NCI-H2171 treated with DMSO at 0.1 percent for 48 hours (cell line): ENCODE measurements at regions not wholly inside any gene's neighbourhood (a gene's known extent, or its start where the extent isn't known, plus 50 kb on each side); places are given as distances from the start of the nearest gene placed in this dataset.

Experiments used
- DNase-seq: peaks from one replicate; lab custom pipeline; 2025; lab: John Stamatoyannopoulos, UW

DNA sequence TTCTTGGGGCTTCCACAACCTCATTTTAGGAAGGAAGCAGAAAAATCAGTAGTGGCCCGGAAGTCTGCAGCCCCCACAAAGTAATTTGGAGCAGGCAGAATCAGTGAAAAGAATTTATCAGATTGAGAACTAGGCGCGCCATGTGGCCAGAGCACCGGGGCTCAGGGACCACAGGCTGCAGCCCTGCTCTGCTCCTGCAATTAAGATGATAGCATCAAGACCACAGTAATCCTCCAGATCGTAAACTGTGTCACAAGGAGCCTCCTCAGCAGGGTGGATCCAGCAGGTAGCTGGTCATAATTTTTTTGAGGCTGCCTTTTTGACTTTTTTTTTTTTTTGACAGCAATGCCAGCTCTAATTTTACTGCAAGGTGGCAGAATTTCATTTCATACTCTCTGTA lies 209.0 kb upstream of the ZMIZ1 start:
- peak; percentile 11 for DNase-seq

- DNase-seq: no peak
Measured at GRCh38 chr10:78860260-78860914, 208.4 kb upstream of the ZMIZ1 start.

DNA sequence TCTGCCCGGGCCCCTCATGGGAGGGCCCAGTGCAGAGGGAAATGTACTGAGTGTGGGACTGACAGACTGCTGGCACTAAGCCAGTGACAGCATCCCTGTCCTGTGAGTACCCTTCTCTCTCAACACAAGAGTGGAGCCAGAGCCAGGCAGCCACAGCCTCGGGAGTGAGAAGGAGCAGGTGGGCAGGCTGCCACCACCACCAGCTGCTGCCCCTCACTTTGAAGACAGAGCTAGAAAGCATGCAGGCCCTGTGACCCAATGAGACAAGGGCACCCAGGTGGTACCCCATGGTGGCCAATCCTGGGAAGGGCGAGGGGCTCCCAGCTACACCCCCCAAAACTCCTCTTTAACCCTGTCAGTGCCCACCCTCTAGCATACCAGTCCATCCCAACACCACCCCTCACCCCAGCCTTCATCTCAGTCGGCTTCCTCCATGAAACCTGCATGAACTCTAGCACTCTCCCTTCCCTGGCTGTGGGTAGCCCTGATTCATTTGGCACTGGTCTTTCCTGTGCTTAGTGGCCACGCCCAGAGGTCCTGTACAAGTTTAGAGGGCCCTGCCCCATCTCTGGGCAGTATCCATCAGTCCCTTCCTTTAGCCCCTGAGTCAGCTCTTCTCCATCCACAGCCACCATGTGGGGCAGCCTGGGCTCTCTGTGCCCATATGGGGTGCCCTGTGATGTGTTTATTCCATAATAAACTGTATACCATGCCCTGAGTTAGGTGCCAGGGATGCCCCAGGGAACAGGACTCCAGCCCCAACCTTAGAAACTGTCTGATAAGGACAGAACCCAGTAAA lies 207.0 kb upstream of the ZMIZ1 start:
- peak; percentile 85 for DNase-seq

GRCh38 chr10:78862328-78862640 lies 206.5 kb upstream of the ZMIZ1 start:
- DNase-seq: no peak

DNA sequence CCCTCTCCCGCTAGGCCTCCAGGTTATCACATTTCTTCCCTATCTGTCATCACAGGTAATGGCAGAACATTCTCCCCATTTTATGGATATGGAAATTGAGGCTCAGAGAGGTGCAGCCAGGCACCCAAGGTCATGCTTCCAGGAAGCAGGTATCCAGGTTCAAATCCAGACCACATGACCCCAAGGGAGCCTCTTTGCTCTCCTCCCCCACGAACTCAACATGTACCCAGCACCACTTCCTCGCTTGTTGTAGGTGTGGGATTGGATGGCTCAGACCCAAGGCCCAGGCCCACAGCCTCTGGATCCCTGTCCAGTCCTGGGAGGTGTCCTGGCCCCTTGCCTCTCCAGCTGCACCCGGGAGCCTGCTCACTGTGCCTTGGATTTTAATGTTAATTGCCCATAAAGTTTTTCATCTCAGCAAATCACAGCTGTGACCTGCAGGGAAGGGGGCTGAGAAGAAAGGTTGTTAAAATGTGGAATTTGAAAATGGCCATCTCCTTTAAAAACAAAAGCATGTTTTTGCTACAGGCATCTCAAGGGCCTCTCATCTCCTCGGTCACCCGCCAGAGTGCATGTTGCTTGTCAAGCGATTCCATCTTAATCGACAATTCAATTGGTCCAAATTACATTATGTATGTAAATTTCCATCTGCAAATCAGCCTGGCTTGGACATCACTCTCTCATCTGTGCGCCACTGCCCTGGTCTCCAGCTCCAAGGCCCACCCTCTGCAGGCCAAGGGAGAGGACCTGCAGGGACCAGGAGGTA lies 205.4 kb upstream of the ZMIZ1 start:
- DNase-seq: no peak

GRCh38 chr10:78863906-78864239 lies 204.9 kb upstream of the ZMIZ1 start:
- no peak for DNase-seq

- no peak for DNase-seq
Measured at GRCh38 chr10:78864761-78865537, 203.8 kb upstream of the ZMIZ1 start.

DNA sequence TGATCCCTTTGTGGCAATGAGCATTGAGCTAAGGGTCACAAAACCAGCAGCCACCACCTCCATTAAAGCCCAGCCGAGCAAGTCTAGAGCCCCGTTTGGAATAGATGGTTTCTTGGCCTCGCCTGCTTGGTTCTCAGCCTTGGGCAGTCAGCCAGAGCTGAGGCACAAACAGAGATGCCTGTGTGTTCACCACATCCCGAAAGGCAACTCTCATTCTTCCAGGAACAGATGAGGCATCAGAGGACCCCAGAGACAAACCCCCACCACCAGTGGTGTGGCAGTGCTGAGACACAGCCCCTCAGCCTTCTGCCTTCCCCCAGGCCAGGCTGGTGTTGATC lies 203.3 kb upstream of the ZMIZ1 start:
- no peak for DNase-seq

GRCh38 chr10:78865931-78866717 lies 202.6 kb upstream of the ZMIZ1 start:
- no peak for DNase-seq

DNA sequence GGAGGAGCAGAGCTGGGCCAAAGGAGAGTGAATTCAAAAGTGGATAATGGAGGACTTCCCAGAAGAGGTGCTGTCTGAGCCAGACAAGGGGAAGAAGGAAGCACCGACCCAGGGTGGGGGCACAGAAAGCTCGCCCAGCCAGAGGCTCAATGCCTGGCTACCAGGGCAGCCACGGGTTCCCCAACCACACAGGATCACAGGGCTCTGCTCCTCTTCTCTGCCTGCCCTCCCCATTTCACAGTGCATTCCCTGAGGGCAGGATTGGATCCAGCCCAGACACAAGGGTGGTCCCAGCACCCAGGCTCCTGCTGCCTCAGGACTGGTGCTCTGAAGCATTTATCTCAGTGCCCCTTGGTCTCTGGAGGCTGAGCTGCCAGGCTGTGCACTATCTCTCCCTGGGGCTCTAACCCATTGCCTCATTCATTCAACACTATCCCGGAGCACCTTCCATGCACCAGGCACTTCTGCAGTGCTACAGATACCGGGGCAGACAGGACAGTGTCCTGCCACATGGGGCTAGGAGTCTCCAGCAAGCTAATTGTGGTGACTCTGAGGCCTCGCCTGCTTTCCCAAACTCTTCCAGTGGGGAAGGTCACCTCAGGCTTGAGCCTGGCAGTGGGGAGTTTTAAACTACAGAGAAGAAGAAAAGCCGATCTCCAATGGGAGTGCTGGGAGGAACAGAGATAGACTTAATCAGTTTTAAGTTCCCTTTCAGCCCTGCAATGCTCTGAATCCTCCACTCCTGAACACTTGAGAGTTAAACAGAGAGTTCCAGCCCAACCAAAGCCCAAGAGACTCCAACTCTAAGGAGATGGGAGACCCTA lies 201.8 kb upstream of the ZMIZ1 start:
- DNase-seq: no peak

DNA sequence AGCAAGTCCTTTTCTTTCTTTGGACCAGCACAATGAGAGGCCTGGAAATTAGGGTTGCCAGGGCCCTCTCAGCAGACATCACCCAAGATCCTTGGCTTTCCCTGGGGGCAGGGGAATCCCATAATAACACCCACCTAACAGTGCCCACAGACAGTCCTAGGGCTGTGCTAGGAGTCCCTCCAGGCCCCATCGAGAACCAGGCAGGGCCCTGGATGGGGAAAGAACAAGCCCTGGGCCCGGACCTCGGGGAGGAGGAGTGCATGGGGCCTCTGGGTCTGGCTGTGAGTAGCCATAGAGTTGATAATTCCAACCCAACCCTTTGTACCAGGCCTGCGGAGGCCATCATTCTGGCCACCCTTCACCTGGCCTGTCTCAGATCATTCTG lies 201.2 kb upstream of the ZMIZ1 start:
- no peak for DNase-seq

DNA sequence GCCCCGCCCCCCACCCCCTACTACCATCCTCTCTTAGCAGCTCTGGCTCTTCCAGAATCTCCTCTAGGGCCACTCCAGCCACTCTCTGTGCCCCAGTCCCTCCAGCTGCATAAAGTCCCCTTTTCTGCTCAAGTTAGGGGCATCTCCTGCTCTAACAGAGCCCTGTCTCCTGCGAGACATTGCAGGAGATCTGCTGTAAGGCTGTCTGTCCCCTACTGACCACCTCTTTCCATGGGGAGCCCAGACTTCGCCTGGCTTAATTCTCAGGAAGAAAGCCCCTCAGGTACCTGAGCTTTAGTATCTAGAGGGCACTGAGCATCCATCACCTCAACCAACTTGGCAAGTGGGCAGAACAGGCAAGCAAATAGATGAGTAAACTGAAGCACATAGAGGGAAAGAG lies 200.7 kb upstream of the ZMIZ1 start:
- no peak for DNase-seq

DNA sequence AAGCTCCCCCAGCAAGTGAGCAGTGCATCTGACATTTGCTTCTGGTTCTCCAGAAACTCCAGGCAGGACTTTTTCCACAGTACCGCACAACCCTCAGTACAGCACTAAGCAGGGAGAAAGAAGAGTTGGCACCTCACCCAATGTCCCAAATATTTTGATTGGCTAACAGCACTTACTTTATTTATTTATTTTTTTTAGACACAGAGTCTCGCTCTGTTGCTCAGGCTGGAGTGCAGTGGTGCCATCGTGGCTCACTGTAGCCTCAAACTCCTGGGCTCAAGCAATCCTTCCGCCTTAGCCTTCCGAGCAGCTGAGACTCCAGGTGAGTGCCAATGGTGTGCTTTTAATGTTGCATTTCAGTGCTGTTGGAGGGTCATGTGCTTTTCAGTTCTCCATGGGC lies 200.3 kb upstream of the ZMIZ1 start:
- no peak for DNase-seq

DNA sequence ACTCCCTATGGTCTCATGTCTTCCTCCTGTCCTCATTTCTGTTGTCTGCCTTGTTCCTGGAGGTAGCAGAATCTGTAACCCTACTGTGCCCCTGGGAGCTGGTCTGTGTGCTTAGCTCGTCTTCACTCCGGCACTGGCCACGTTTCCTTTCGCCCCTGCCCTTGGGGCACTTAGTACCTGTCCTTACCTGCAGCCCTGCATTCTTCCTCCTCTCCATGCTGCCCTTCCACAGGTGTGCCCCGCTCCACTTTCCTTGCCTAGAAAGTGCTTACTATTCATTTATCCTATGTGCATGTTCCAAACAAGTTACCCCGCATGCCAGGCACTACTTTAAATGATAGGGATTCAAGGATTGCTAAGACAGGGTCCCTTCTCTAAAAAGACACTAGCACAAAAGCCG lies 199.9 kb upstream of the ZMIZ1 start:
- no peak for DNase-seq

GRCh38 chr10:78869508-78870454 lies 199.0 kb upstream of the ZMIZ1 start:
- DNase-seq: no peak

DNA sequence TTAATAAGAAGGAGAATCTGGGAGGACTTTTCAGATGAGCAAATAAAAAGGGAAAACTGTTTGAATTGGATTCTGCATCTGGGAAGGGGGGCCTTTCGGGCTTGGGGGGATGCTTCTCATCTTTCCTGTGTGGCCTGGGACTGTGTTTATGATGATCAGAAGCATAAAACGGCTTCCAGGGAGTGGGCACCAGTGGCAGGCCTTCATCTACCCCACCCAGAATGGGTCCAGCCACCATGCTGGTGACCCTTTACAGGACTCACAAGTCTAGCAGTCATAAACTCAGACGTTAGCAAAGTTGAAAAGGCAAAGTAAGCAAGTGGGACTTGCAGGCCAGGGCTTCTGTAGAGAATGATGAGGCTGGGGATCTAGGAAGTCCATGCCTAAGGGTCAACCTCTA lies 198.3 kb upstream of the ZMIZ1 start:
- no peak for DNase-seq

GRCh38 chr10:78871796-78872195 lies 197.0 kb upstream of the ZMIZ1 start:
- no peak for DNase-seq

GRCh38 chr10:78873413-78873812 lies 195.4 kb upstream of the ZMIZ1 start:
- no peak for DNase-seq

- no peak for DNase-seq
Measured at GRCh38 chr10:78875331-78875877, 193.4 kb upstream of the ZMIZ1 start.

DNA sequence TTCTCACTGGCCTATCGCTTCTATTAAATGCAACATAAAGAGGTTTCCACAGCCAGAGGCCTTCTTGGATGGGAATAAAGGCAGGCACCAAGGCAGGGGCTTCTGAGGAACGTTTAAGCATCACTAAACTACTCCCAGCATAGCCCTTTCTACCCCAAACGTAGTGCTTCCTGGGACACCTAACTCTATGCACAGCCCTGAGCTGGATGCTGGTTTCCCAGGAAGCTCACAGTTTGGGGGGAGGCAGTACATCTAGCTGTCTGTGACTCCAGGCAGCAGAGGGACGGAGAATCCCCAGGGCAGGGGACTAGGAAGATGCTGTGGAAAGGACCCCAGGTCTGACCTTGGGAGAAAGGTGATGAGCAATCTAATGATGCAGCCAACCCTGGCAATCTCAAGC lies 192.8 kb upstream of the ZMIZ1 start:
- no peak for DNase-seq
